ENCODE measurements at regions not wholly inside any gene's neighbourhood (a gene's known extent, or its start where the extent isn't known, plus 50 kb on each side); places are given as distances from the start of the nearest gene placed in this dataset.

DNA sequence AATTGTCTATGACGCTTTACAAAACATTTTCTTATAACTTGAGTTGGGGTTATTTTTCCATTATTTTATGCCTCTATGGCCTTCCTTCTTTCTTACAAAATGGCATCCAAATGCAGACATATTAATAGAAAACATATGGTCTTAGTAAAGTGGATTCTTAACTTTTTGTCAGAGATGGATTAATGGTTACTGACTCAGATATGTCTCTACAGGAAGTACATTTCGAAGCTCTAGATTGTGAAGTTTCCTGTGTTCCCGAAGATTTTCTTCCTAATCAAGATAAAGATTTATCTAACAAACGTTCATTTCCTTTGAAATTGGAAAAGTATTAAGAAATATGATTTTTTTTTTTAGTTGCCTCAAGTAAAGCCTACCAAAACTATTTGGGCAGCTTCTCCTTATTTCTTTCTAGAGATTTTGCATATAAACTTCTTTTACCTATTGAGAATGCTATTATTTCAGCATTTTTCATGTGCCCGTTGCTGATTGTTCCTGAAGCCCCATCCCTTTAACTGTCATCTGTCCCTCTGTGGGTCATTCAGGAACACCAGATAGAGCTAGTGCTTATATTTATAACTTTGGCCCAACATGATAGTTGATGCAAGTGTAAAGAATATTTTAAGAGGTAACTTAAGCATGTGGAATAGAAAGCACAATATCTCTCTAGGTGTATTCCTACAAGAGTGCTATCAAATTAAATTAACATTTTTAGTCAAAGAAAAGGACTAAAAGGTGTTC, 498.0 kb downstream of the CCDC85A start:
- peaks cover 8% of the 10 kb centered on the region for H3K9me3 Mint-ChIP-seq
- H3K27me3 Mint-ChIP-seq: no peaks in the 10 kb centered on the region
- H3K4me1 Mint-ChIP-seq (ENCODE audit: low read depth): no peaks in the 10 kb centered on the region
- TF ChIP-seq, protein P1, sequence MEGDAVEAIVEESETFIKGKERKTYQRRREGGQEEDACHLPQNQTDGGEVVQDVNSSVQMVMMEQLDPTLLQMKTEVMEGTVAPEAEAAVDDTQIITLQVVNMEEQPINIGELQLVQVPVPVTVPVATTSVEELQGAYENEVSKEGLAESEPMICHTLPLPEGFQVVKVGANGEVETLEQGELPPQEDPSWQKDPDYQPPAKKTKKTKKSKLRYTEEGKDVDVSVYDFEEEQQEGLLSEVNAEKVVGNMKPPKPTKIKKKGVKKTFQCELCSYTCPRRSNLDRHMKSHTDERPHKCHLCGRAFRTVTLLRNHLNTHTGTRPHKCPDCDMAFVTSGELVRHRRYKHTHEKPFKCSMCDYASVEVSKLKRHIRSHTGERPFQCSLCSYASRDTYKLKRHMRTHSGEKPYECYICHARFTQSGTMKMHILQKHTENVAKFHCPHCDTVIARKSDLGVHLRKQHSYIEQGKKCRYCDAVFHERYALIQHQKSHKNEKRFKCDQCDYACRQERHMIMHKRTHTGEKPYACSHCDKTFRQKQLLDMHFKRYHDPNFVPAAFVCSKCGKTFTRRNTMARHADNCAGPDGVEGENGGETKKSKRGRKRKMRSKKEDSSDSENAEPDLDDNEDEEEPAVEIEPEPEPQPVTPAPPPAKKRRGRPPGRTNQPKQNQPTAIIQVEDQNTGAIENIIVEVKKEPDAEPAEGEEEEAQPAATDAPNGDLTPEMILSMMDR (IDR thresholded peaks at IDR 0.05): no peak
- no peak overlapping the region for H3K27ac Mint-ChIP-seq
- ATAC-seq (no peak), DNase-seq (no peak)
- intact Hi-C loops (cut with micrococcal nuclease): no loop called here
- no peak overlapping the region for H3K4me3 Mint-ChIP-seq
- POLR2A ChIA-PET: no interaction called here
- CTCF ChIA-PET: no interaction called here
- no peaks in the 10 kb centered on the region for H3K36me3 Mint-ChIP-seq (ENCODE audit: low read depth)

DNA sequence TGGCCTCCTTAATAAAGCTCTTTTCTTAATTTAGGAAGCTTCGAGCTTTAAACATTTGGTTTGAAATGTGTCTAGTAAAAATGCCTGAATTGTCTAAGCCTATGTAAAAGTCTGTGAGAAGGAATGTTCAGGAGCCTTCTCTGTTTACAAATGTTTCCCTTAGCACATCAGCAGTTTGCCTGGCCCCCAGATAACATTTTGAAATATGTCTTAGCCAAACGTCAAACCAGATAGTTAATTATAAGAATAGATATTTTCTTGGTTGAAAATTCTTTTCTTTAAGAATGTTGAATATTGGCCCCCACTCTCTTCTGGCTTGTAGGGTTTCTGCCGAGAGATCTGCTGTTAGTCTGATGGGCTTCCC, 498.6 kb downstream of the CCDC85A start:
- Mint-ChIP-seq H3K27ac (no peak overlapping the region), H3K27me3 (no peaks in the 10 kb centered on the region), H3K9me3 (peaks cover 5% of the 10 kb centered on the region), H3K4me1 (ENCODE audit: low read depth) (no peaks in the 10 kb centered on the region), H3K4me3 (no peak overlapping the region), H3K36me3 (ENCODE audit: low read depth) (no peaks in the 10 kb centered on the region)
- ChIA-PET CTCF (no interaction called here), POLR2A (no interaction called here)
- intact Hi-C loops (cut with micrococcal nuclease): no loop called here
- TF ChIP-seq, protein P1 (IDR thresholded peaks at IDR 0.05): no peak
- ATAC-seq (no peak), DNase-seq (no peak)

DNA sequence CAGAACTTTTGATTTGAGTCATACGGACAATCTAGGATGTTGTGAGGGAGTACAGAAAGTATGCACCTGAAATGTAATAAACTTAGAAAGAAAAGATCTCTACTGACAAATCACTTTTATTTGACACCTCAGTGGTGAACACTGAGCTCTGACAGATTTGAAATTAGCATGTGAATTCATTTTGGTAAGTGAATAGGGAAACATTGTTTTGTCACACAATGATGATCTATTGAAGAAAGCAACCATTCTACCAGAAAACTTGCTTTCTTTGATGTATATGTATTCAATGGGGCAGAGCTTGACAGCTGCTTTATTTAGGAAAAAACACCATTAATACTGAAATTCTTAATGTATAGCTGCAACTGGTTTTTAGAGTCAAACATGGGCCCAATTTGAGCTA, 500.5 kb downstream of the CCDC85A start:
- no peak overlapping the region for H3K27ac Mint-ChIP-seq

DNA sequence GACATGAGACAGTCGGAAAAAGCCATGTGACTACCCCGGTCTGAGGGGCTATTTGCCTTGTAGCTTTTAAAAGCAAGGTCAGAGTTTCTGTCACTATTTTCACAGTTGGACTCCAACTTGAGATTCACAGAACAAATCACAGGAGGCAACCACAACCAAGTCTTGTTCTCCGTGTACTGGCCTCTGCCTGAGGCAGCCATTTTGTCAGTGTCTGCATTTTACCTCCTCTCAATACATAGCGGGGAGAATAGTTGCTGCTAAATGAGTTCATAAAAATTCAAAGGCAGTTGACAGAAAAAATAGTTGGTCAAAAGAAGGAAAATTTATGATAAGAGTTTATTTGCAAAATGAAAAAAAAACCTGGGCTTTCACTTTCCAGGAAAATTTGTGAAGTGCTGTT, 501.4 kb downstream of the CCDC85A start:
- no peaks in the 10 kb centered on the region for H3K36me3 Mint-ChIP-seq (ENCODE audit: low read depth)
- no peak overlapping the region for H3K4me3 Mint-ChIP-seq
- ATAC-seq (no peak), DNase-seq (no peak)
- H3K4me1 Mint-ChIP-seq (ENCODE audit: low read depth): no peaks in the 10 kb centered on the region
- no peaks in the 10 kb centered on the region for H3K27me3 Mint-ChIP-seq
- ChIA-PET POLR2A (no interaction called here), CTCF (no interaction called here)
- no peak overlapping the region for H3K27ac Mint-ChIP-seq
- intact Hi-C loops (cut with micrococcal nuclease): no loop called here
- peaks cover 4% of the 10 kb centered on the region for H3K9me3 Mint-ChIP-seq
- TF ChIP-seq, protein P1 (IDR thresholded peaks at IDR 0.05): no peak

More for the DNA sequence above, 500.5 kb downstream of the CCDC85A start:
- no peaks in the 10 kb centered on the region for H3K27me3 Mint-ChIP-seq
- ATAC-seq (no peak), DNase-seq (no peak)
- H3K9me3 Mint-ChIP-seq: peaks cover 4% of the 10 kb centered on the region
- intact Hi-C loops (cut with micrococcal nuclease): no loop called here
- CTCF ChIA-PET: no interaction called here
- TF ChIP-seq, protein P1 (IDR thresholded peaks at IDR 0.05): no peak
- H3K36me3 Mint-ChIP-seq (ENCODE audit: low read depth): no peaks in the 10 kb centered on the region
- POLR2A ChIA-PET: no interaction called here
- no peak overlapping the region for H3K4me3 Mint-ChIP-seq
- H3K4me1 Mint-ChIP-seq (ENCODE audit: low read depth): no peaks in the 10 kb centered on the region

DNA sequence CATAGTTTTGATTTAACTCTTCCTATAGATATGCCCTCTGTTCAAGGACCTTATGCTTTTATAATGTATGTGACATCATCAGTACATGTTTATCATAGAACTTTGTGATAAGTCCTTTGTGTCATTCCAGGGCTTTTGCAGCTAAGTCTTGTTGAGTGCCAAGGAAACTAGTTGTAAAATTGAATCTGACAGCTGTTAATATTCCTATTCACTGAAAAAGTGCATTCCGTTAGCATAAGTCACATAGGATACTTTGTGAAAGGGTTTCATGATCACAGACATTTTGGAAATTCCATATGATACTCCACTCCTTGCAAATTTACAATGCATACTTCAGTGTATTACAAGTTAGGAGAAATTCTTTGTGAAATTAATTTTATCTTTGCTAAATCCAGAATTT, 503.4 kb downstream of the CCDC85A start:
- ATAC-seq (no peak), DNase-seq (no peak)
- H3K27ac Mint-ChIP-seq: no peak overlapping the region
- TF ChIP-seq, protein P1 (IDR thresholded peaks at IDR 0.05): no peak
- H3K36me3 Mint-ChIP-seq (ENCODE audit: low read depth): no peaks in the 10 kb centered on the region
- ChIA-PET POLR2A (no interaction called here), CTCF (no interaction called here)
- intact Hi-C loops (cut with micrococcal nuclease): no loop called here
- peaks cover 7% of the 10 kb centered on the region for H3K9me3 Mint-ChIP-seq
- no peak overlapping the region for H3K4me3 Mint-ChIP-seq
- no peaks in the 10 kb centered on the region for H3K4me1 Mint-ChIP-seq (ENCODE audit: low read depth)
- no peaks in the 10 kb centered on the region for H3K27me3 Mint-ChIP-seq

All from activated CD8-positive, alpha-beta T cell treated with anti-CD3 and anti-CD28 coated beads for 36 hours (primary cell).